Ascending aorta (tissue), 2 donors: ENCODE measurements at regions not wholly inside any gene's neighbourhood (a gene's known extent, or its start where the extent isn't known, plus 50 kb on each side); places are given as distances from the start of the nearest gene placed in this dataset.
A peak's percentile ranks its signal among the peaks of the same experiment; 100 is the strongest.

Source experiments
- DNase-seq, 2 donors: peaks; one replicate each; pipeline ENCODE4 v3.0.0-alpha.2; 2019; ENCODE audit warnings: low spot score in 2 of 2
- H3K27ac ChIP-seq, 2 donors: fragments of 200-600 bp; sonication (generic); one replicate each; pipeline ENCODE4 v1.5.1; 2016 to 2017; ENCODE audit warnings: mild to moderate bottlenecking in 1 of 2
- H3K27me3 ChIP-seq: fragments of 200-600 bp; sonication (generic); one replicate; pipeline ENCODE4 v1.5.1; 2017
- H3K36me3 ChIP-seq, 2 donors: fragments of 200-600 bp; sonication (generic); one replicate each; pipeline ENCODE4 v1.5.1; 2016
- H3K4me1 ChIP-seq, 2 donors: fragments of 200-600 bp; sonication (generic); one replicate each; pipeline ENCODE4 v1.5.1; 2016 to 2017; ENCODE audit warnings: mild to moderate bottlenecking in 1 of 2
- H3K4me3 ChIP-seq, 2 donors: fragments of 200-600 bp; sonication (generic); one replicate each; pipeline ENCODE4 v1.5.1; 2016 to 2017; ENCODE audit warnings: mild to moderate bottlenecking in 1 of 2
- H3K9me3 ChIP-seq, 2 donors: fragments of 200-600 bp; sonication (generic); one replicate each; pipeline ENCODE4 v1.5.1; 2016
- CTCF ChIP-seq, 3 experiments: fragments of 200-600 bp in 2 of 3; fragments of 450-650 bp in 1 of 3; sonication (generic) in 2 of 3; IDR thresholded peaks; one replicate each; pipeline ENCODE4 v1.5.1; 2016 to 2019; ENCODE audit warnings: antibody characterized with exemption in 3 of 3, mild to moderate bottlenecking in 1 of 3, moderate library complexity in 1 of 3
- intact Hi-C: fragments of 100-400 bp; cut with DNase I; formaldehyde crosslinking; loops from one replicate; pipeline ENCODE4 v1.15.1; 2023

DNA sequence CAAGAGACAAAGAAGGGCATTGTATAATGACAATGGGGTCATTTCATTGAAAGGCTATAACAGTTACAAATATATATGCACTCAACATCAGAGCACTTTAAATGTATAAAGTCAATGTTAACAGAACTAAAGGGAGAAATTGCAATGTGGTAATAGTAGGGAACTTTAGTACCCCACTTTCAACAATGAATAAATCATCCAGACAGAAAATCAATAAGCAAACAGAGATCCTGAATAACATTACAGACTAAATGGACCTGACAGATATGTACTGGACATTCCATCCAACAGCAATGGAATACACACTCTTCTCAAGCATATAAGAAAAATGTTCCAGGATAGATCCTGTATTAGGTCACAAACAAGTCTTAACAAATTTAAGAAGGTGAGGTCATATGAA is 90.5 kb upstream of the ALKAL2 start:
- intact Hi-C loops: no loop called here
- Histone ChIP-seq H3K27ac (no peak overlapping the region), H3K9me3 (peaks cover 8 to 18% of the 10 kb centered on the region in 2 donors), H3K4me1 (no peaks in the 10 kb centered on the region), H3K36me3 (no peaks in the 10 kb centered on the region), H3K27me3 (no peaks in the 10 kb centered on the region), H3K4me3 (no peak overlapping the region)
- TF ChIP-seq CTCF (IDR thresholded peaks at IDR 0.05): no peak
- no peak for DNase-seq

GRCh38 chr2:377414-377813 is 89.5 kb upstream of the ALKAL2 start:
- DNase-seq: no peak
- Histone ChIP-seq H3K4me3 (no peak overlapping the region), H3K9me3 (peaks cover 8 to 18% of the 10 kb centered on the region in 2 donors), H3K36me3 (no peaks in the 10 kb centered on the region), H3K27me3 (no peaks in the 10 kb centered on the region), H3K27ac (no peak overlapping the region), H3K4me1 (no peaks in the 10 kb centered on the region)
- intact Hi-C loops: no loop called here
- no peak for TF ChIP-seq CTCF (IDR thresholded peaks at IDR 0.05)

GRCh38 chr2:375956-376307 is 88.0 kb upstream of the ALKAL2 start:
- intact Hi-C loops: no loop called here
- Histone ChIP-seq H3K36me3 (no peaks in the 10 kb centered on the region), H3K27me3 (no peaks in the 10 kb centered on the region), H3K9me3 (peaks cover 8 to 18% of the 10 kb centered on the region in 2 donors), H3K27ac (peak overlapping the region; percentile 36 to 64), H3K4me3 (peak overlapping the region; percentile 12 to 30), H3K4me1 (no peaks in the 10 kb centered on the region)
- DNase-seq: no peak
- no peak for TF ChIP-seq CTCF (IDR thresholded peaks at IDR 0.05)

- intact Hi-C loops: no loop called here
- no peaks in the 10 kb centered on the region for H3K36me3 ChIP-seq
- H3K4me3 ChIP-seq: peak overlapping the region; percentile 12 to 30
- no peak for DNase-seq
- no peaks in the 10 kb centered on the region for H3K4me1 ChIP-seq
- H3K27me3 ChIP-seq: no peaks in the 10 kb centered on the region
- H3K9me3 ChIP-seq: peaks cover 8 to 21% of the 10 kb centered on the region in 2 donors
- H3K27ac ChIP-seq: peak overlapping the region; percentile 36 to 64
- no peak for TF ChIP-seq CTCF (IDR thresholded peaks at IDR 0.05)
These were observed 87.5 kb upstream of the ALKAL2 start for GRCh38 chr2:375270-375955.

DNA sequence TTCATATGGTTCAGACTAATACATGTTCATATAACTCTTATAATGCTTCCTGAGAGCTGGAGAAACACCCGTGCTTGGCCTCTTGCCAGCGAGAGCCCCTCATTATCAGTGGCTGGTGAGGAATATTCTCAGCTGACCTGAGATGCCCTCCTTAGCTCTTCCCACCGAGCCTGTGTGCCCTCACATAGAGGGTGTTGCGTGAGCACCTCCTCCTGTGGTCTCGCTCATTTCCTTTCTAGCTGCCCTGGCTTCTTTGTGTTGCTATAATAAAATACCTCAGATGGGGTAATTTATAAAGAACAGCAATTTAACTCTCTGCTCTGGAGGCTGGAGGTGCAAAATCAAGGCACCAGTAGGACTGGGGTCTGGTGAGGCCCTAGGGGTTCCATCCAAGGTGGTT is 80.5 kb upstream of the ALKAL2 start:
- H3K4me1 ChIP-seq: peaks cover 0 to 7% of the 10 kb centered on the region in 2 donors
- no peak overlapping the region for H3K27ac ChIP-seq
- intact Hi-C loops: no loop called here
- no peaks in the 10 kb centered on the region for H3K36me3 ChIP-seq
- no peaks in the 10 kb centered on the region for H3K27me3 ChIP-seq
- H3K4me3 ChIP-seq: no peak overlapping the region
- no peak for DNase-seq
- TF ChIP-seq CTCF (IDR thresholded peaks at IDR 0.05): no peak
- peaks cover 0 to 4% of the 10 kb centered on the region in 2 donors for H3K9me3 ChIP-seq

GRCh38 chr2:367246-367645 is 79.4 kb upstream of the ALKAL2 start:
- no peak for DNase-seq
- Histone ChIP-seq H3K4me1 (peaks cover 0 to 7% of the 10 kb centered on the region in 2 donors), H3K27me3 (no peaks in the 10 kb centered on the region), H3K36me3 (no peaks in the 10 kb centered on the region), H3K9me3 (peaks cover 0 to 4% of the 10 kb centered on the region in 2 donors), H3K27ac (peak overlapping the region in 1 of 2 donors; percentile 18), H3K4me3 (no peak overlapping the region)
- intact Hi-C loops: no loop called here
- TF ChIP-seq CTCF (IDR thresholded peaks at IDR 0.05): no peak
